GM21619 (cell line): ENCODE measurements at regions not wholly inside any gene's neighbourhood (a gene's known extent, or its start where the extent isn't known, plus 50 kb on each side); places are given as distances from the start of the nearest gene placed in this dataset.
"Not testable (repeated sequence)": the region's sequence is repeated elsewhere in the genome, so short reads cannot be mapped to it uniquely, and the experiment has no call there.

Experiments used
- ATAC-seq: cut with Tn5 transposase; IDR thresholded peaks from one replicate; pipeline ENCODE4 v1.9.1; 2021; ENCODE audit not compliant: unreplicated experiment

DNA sequence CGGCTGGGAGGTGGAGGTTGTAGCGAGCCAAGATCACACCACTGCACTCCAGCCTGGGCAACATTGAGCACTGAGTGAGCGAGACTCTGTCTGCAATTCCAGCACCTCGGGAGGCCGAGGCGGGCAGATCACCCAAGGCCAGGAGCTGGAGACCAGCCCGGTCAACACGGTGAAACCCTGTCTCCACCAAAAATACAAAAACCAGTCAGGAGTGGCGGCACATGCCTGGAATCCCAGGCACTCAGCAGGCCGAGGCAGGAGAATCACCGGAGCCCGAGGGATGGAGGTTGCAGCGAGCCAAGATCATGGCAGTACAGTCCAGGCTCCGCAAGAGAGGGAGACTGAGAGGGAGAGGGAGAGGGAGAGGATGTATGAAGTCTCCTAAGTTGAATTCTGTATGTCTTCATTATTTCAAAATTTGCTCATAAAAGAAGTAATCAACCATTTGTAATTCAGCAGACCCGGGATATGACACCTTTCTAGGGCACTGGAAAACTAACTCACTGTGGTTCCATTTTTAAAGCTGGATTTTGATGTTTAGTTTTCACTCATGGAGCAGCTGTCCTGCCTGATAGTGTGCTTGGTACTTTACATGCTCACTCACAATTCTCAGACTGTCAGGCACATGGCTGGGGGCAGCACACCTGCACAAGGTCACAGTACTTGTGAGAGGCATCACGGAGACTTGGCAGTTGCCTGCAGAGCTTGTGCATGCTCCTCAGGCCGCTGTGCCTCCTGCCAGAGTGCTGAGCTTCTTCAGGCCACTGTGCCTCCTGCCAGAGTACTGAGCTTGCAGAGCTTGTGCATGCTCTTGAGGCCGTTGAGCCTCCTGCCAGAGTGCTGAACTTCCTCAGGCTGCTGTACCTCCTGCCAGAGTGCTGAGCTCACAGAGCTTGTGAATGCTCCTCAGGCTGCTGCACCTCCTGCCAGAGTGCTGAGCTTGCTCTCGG lies 106.2 kb downstream of the ERMARD start:
- no peak for ATAC-seq

DNA sequence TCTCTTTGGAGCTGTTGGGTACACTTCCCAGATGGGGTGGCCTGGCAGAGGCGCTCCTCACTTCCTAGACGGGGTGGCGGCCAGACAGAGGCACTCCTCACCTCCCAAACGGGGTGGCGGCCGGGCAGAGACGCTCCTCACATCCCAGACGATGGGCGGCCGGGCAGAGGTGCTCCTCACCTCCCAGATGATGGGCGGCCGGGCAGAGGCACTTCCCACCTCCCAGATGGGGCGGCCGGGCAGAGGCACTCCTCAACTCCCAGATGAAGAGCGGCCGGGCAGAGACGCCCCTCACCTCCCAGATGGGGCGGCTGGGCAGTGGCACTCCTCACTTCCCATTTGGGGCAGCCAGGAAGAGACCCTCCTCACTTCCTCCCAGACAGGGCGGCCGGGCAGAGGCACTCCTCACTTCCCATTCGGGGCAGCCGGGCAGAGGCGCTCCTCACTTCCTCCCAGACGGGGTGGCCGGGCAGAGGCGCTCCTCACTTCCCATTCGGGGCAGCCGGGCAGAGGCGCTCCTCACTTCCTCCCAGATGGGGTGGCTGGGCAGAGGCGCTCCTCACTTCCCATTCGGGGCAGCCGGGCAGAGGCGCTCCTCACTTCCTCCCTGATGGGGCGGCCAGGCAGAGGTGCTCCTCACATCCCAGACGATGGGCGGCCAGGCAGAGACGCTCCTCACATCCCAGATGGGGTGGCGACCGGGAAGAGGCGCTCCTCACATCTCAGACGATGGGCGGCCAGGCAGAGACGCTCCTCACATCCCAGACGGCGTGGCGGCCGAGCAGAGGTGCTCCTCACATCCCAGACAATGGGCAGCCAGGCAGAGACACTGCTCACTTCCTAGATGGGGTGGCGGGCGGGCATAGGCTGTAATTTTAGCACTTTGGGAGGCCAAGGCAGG lies 105.3 kb downstream of the ERMARD start:
- not testable (repeated sequence) for ATAC-seq

DNA sequence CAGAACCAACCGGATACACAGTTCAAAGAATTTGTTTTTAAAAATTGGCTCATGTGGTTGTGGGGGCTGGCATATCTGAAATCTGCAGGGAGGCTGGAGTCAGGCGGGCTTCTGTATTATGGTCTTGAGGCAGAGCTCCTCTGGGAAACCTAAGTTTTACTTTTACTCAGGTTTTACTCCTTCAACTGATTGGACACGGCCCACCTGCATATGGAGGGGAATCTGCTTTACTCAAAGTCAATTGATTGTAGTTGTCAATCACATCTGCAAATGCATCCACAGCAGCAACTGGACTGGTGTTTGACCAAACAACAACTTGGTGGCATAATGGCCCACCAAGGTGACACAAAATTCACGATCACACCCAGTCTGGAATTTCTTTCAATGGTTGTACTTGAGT lies 103.4 kb downstream of the ERMARD start:
- no peak for ATAC-seq

DNA sequence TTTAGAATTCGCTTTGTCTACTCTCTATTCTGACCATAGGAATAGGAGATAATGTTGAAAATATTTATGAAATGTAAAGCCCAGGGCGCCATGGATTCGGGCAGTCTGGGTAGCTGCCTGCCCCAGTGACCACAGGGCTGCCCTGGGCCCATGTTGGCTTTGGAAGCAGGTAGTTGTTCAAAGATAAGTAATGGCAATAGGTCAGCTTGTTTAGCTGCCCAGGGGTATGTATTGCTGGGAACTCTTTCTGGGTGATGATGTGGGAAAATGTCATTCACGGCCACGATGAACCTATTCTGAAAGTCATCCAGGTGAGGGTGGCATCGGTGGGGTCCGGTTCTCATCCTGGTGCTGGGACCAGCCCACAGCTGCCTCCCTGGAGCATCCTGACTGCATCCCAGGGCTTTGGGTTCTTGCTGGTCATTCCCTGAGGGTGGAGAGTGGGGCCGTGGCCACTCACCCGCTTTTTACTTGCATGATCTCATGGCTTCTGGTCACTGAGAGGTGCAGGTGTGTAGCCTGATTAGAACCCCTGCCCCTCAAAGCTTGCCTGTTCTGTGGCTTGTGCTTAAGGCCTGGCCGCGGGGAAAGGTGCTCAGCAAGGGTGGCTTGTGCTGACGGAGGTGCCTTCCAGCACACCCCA lies 102.8 kb downstream of the ERMARD start:
- ATAC-seq: no peak

DNA sequence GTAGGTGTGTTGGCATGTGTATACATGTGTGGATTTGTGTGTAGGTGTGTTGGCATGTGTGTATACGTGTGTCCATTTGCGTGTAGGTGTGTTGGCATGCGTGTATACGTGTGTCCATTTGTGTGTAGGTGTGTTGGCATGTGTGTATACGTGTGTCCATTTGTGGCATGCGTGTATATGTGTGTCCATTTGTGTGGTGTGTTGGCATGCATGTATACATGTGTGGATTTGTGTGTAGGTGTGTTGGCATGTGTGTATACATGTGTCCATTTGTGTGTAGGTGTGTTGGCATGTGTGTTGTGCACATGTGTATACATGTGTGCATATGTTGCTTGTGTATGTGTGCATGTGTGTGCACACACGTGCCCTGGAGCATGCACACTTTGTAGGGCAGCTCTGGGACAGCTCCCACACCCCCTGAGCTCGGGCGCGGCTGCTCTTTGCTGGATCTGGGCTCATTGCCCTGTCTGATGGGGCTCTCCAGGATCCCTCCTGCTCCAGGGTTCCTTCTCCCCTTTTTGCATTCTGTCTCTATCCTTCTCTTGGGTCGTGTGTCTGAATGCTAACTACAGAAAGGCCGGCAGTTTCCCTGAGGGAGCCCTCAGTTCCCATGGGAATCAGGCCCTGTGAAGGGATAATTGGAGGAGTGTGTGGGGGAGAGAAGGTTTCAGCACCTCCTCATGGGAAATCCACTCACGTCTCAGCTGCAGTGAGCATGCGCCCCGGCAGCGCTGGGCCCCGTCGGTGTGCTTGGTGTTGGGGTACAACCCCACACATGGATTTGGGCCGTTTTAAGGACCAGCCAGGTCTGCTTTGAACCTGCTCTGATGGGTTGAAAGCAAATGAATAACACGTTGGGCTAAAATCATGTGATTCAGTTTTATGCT lies 102.0 kb downstream of the ERMARD start:
- ATAC-seq: no peak

DNA sequence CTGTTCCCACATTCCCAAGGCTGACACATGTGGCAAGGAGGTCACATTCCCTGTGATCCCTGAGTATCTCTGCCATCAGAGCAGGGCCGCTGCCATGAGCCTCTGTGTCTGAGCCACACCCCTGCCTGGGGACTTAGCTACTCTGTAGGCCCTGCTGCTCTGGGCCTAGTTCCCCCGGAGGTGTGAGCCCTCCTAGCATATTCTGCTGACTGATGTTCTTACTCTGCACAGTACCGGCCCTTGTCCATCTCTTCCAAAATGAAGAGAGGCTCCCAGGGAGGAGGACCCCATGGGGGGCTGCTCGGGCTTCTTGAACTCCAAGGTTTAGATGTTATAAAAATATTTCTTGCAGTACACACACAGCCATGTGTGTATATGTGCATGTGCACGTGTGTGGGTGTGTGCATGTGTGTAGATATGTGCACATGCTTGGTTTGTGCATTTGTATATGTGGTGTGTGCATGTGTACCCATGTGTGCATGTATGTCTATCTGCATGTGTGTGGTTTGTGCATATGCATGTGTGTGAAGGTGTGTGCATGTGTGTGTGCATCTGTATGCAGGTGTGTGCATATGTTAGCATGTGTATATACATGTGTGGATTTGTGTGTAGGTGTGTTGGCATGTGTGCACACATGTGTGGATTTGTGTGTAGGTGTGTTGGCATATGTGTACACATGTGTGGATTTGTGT lies 101.2 kb downstream of the ERMARD start:
- no peak for ATAC-seq

DNA sequence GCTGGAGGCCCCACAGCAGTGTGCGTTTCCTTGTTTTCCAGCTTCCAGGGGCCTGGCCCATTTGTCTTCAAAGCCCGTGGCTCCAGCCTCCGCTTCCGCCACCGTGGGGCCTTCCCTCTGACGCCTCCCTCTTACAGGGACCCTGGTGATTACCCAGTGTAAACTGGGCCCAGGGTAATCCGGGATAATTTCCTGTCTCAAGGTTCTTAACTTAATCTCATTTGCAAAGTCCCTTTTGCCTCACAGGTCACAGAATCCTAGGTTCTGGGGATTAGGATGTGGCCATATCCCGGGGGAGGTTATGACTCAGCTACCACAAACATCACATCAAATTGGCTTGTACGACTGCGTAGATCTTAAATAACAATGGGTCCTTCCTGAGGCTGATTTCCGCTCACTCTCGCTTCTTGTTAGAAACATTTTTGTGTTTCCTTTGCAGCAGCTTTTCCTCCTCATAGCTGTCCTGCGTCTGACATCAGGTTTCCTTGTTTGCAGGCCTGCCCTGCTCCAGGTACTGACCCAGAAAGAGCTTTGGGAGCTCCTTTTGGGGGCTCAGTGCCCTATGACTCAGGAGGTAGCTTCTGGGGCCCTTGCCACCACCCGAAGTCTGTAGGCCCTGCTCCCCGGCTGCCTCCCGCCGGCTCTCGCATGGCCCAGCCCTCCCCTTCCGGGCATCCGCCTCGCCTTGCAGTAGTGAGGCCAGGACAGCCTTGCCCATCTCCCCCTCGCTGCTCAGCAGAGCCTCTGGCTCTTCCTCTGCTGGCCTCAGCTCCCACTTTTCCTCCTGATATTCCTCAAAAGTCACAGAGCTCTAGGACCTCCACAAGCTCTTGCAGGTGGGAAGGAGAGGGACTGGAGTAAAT lies 100.5 kb downstream of the ERMARD start:
- ATAC-seq: no peak

DNA sequence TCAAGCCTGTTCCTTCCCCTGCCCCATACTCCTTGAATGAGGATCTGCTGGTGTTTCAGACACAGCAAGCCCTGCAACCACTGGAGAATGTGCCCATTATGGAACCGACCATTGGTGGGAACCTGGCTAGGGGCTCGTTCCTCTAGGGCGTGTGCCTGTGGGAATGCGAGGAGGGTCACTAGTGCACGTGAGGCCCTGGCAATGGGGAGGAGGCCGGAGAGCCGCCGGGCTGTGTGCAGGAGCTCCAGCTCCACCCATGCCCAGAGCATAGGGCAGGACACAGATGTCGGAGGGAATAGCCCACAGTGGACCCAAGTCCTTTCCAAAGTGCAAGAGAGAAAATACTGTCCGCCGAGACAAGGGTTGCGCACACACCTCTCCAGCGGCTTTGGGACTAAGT lies 99.3 kb downstream of the ERMARD start:
- no peak for ATAC-seq

DNA sequence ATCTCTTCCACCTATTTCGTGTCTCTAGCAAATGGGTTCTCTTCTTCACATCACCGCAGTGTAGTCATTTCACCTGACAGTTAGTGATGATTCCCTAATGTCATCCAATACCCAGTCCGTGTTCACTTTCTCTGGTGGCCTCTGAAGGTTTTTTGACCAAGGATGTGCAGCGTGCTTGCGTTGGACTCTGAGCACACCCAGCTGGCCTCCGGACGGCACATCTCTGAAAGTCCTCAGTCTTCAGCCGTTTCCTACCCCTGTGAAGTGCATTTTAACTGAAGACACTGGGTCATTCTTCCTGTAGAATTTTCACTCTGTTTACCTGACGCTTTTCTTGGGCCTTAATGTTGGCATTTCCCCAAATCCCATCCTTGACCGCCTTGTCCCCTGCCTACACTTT lies 98.7 kb downstream of the ERMARD start:
- ATAC-seq: no peak

DNA sequence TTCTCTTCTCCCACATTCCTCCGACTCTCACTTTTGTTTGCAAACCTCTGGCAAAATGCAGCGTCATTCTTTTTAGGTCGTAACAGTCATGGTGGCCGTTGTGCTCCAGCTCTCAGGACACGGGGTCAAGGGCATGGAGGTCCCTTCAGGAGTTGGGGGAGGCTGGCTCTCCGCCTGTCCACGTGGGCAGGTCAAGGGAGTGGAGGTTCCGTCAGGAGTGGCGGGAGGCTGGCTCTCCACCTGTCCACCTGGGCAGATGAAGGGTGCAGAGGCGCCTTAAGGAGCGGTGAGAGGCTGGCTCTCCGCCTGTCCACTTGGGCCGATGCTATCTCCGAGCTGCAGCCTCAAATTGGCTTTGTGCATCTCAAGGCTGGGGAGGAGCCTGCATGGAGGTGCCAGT lies 98.0 kb downstream of the ERMARD start:
- ATAC-seq: no peak

DNA sequence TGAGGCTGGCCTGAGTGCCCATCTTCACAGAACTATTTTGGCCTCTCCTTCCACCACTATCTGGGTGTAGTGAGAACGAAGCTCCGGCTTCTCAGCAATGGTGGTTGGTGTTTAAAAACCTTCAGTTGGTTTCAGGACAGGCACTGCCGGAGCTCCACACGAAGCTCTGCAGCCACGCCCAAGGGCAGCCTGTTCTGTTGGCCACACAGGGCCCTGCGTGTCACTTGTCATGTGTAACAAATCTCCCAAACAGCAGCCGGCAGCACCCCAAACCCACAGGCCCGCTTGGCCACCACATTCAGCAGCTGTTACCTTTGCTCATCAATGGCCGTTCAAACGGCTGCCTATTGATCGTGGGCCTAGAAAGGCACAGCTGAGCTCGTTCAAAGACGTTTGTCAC lies 97.5 kb downstream of the ERMARD start:
- ATAC-seq: no peak

DNA sequence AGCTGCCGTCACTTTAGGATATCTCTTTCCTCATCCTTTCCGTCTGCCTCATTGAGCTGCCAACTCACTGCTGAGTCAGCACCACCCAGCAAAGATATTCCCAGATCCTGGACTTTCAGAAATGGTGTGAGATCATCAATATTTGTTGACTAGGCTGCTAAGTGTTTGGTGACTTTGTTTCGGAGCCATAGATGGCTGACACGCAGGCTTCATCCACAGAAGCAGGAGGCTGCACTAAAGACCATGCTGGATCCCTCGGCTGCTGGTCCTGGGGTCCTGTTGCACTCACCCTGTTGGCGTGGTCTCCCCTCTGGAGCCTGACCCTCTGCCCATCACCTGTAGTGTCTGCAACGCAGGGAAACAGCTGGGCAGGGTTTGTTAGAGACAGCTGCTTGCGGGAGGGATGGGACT lies 96.5 kb downstream of the ERMARD start:
- ATAC-seq: no peak

DNA sequence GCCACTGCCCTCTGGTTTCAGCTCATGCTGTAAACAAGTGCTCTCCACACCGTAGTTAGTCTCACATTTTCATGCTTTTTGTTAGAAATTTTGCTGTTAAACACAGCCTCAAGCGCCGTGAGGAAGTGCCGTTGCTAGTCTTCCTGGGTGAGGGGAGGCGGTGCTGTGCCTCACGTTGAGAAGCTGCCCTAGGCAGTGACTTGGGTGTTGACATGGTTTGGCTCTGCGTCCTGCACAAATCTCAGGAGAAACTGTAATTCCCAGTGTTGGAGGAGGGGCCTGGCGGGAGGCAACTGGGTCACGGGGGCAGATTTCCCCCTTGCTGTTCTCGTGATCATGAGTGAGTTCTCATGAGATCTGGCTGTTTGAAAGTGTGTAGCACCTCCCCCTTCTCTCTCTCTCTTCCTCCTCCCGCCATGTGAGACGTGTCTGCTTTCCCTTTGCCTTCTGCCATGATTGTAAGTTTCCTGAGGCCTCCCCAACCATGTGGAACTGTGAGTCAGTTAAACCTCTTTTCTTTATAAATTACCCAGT lies 95.8 kb downstream of the ERMARD start:
- ATAC-seq: no peak

DNA sequence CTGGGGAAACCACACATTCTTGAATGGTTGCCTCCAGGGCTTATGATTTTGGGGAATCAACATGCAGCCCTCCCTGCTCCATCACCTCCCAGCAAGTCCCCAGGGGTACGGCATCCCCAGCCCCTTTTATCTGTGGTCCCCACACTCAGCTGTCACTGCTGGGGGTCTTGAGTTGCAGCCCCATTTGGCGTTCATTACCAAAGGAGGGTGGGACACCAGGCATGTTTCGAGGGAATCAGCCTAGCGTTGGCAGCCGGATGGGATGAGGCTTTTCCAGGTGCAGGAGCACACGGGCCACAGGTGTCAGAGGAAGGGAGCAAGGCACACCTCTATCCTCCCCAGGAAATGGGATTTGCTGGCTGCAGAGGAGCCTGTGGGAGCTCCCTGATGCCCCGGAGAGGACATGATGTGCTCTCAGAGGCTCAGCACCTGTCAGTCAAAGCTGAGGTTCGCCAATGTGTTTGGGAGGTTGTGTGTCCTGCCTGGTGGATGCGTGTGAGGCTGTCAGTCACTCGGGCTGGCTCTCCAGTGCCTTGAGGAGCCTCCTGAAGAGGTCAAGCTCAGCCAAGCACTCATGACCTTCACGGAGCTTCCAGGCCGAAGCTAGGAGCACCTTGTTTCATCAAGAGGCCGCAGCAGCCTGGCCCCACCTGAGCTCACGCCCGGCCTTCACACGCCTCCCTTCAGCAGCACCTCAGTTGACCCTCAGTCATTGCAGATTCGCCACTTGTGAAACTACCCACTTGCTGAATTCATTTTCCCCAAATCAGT lies 95.0 kb downstream of the ERMARD start:
- ATAC-seq: no peak

DNA sequence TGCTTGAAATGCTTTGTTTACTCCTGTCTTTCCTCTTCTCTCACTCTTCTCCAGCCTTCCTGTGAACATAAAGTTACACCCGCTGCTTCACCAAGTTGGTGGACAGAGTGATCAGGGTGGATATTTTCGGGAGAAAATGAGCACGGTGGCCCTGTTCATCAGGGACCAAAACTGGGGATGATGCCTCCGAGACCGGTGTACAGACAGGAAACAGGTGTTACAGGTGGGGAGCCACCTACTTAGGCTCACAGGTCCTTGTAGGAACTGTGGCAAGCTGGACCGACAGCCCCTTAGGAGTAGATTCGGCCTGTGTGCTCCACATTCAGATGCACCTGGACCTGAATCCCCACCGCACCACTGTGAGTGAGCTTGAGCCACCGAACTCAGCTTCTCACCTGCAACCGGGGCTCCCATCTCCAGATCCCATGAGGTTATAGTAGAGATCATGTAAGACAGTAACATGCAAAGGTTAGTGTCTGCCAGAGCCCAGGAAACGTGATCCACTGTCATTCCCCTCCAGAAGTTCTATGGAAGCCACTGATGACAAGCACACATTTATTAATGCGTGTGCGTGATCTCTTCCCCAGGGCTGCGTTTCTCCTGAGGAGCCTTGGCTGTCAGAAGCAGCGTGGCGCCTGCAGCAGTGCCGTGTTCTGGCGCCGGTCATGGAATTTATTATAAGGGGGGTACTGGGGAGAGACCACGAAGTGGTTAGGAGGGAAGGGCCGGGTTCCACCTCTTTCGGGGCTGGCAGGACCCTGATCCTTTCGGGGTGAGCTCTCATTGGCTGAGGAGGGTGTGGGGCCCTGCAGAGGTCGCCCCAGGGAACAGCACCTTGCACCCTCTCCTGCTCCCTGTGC lies 94.2 kb downstream of the ERMARD start:
- ATAC-seq: no peak

DNA sequence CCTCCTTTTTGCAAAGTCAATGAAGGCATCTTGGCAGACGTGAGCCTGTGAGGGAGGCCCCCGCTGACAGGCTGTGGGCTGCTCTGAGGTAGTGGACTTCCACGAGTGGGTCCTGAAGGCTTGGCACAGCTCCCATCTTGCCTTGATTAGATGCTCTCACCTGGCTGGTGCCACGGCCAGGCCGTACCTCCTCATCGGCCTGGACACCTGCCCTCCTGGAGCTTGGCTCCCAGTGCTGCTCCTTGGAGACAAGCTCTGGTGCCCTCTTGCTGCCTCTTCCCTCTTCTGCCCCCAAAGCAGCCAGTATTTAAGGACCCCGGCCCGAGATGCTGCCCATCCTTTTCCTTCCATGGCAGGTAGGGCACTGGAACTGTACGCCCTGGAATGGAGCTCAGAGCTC lies 93.5 kb downstream of the ERMARD start:
- no peak for ATAC-seq

DNA sequence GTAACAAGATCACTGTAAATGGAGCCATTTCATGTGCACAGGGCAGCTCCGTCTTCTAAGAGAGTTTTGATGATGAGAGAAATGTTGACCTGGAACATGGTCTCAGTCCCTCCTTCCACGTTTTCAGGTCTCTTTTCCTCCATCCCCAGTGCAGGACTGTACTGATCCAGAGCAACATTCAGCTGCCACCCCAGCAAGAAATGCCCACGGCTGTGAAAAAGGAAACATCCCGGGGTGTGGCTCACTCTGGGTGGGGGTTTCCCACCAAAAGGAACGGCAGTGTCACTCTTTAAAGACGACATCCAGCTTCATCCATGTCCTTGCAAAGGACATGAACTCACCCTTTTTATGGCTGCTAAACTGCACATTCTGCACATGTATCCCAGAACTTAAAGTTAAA lies 92.6 kb downstream of the ERMARD start:
- ATAC-seq: no peak
